Keratinocyte (primary cell): ENCODE measurements at regions not wholly inside any gene's neighbourhood (a gene's known extent, or its start where the extent isn't known, plus 50 kb on each side); places are given as distances from the start of the nearest gene placed in this dataset.

ENCODE experiments used
- DNase-seq: peaks from one replicate; pipeline ENCODE4 v3.0.0-alpha.2; 2011; ENCODE audit warnings: low read depth, missing footprints, low spot score
- FAIRE-seq: peaks from 2 replicates; lab custom pipeline; 2011; peaks lifted over from hg19 to GRCh38; lab: Jason Lieb, UNC
- H2AFZ ChIP-seq: 2 replicates; pipeline ENCODE4 v1.6.0; 2012; ENCODE audit warnings: low read length, control low read depth, inconsistent platforms; ENCODE audit not compliant: control insufficient read depth
- H3K27ac ChIP-seq: 2 replicates; pipeline ENCODE4 v1.5.1; 2011; ENCODE audit warnings: low read length; ENCODE audit not compliant: control insufficient read depth, insufficient read depth
- H3K27me3 ChIP-seq: 3 replicates; pipeline ENCODE4 v1.6.0; 2011; ENCODE audit warnings: low read length; ENCODE audit not compliant: control insufficient read depth, insufficient read depth; ENCODE audit errors: extremely low read depth
- H3K36me3 ChIP-seq, 2 experiments: 2 replicates in 1 of 2; 3 replicates in 1 of 2; pipeline ENCODE4 v1.5.1; 2011; ENCODE audit warnings: low read length in 2 of 2, mild to moderate bottlenecking in 1 of 2; ENCODE audit not compliant: control insufficient read depth in 2 of 2, insufficient read depth in 2 of 2; ENCODE audit errors: extremely low read depth in 1 of 2
- H3K4me1 ChIP-seq: 3 replicates; pipeline ENCODE4 v1.5.1; 2011; ENCODE audit warnings: low read length; ENCODE audit not compliant: control insufficient read depth, insufficient read depth; ENCODE audit errors: extremely low read depth
- H3K4me2 ChIP-seq: 3 replicates; pipeline ENCODE4 v1.6.0; 2011; ENCODE audit warnings: low read depth, low read length; ENCODE audit not compliant: control insufficient read depth, insufficient read depth; ENCODE audit errors: extremely low read depth
- H3K4me3 ChIP-seq, 3 experiments: fragments of 200-600 bp in 1 of 3; sonication (generic) in 1 of 3; 2 replicates in 2 of 3; 3 replicates in 1 of 3; pipeline ENCODE4 v1.5.1; 2011 to 2016; ENCODE audit warnings: low read length in 3 of 3, mild to moderate bottlenecking in 3 of 3, control low read depth in 2 of 3, inconsistent platforms in 1 of 3, low read depth in 1 of 3, mixed read lengths in 1 of 3, mixed run types in 1 of 3, moderate library complexity in 1 of 3; ENCODE audit not compliant: control insufficient read depth in 2 of 3, insufficient read depth in 2 of 3; ENCODE audit errors: extremely low read depth in 1 of 3
- H3K79me2 ChIP-seq: 2 replicates; pipeline ENCODE4 v1.6.0; 2012; ENCODE audit warnings: low read length; ENCODE audit not compliant: control insufficient read depth, insufficient read depth
- H3K9ac ChIP-seq: 3 replicates; pipeline ENCODE4 v1.6.0; 2011; ENCODE audit warnings: low read length; ENCODE audit not compliant: control insufficient read depth, insufficient read depth; ENCODE audit errors: extremely low read depth
- H3K9me1 ChIP-seq: 3 replicates; pipeline ENCODE4 v1.6.0; 2011; ENCODE audit warnings: low read length; ENCODE audit not compliant: control insufficient read depth, insufficient read depth; ENCODE audit errors: extremely low read depth
- H3K9me3 ChIP-seq: 2 replicates; pipeline ENCODE4 v1.5.1; 2012; ENCODE audit warnings: low read depth, low read length; ENCODE audit not compliant: control insufficient read depth
- H4K20me1 ChIP-seq: 3 replicates; pipeline ENCODE4 v1.6.0; 2011; ENCODE audit warnings: low read length; ENCODE audit not compliant: control insufficient read depth, insufficient read depth; ENCODE audit errors: extremely low read depth
- EZH2 ChIP-seq: IDR thresholded peaks from one replicate; pipeline ENCODE4 v1.6.1; 2012; ENCODE audit warnings: inconsistent platforms, mild to moderate bottlenecking, low read length, moderate library complexity
- dilution Hi-C: fragments of 300-500 bp; cut with MboI; formaldehyde crosslinking; loops from one replicate; pipeline ENCODE4 v1.7.0; 2020; ENCODE audit warnings: low sequenced_read_pairs; ENCODE audit not compliant: extremely low pct_ligation_motif_present
- small RNA-seq, 3 experiments: library from RNA; depleted of rRNA; stranded (forward); fragments of <200 nt; gene quantifications; one replicate each; pipeline ENCODE3, GENCODE V24; 2012; ENCODE audit warnings: low read depth in 3 of 3, low replicate concordance in 1 of 3; ENCODE audit not compliant: insufficient read length in 3 of 3
- TF ChIP-seq, protein P1 (sequence below), 3 experiments: IDR thresholded peaks in 1 of 3; conservative IDR thresholded peaks in 1 of 3; optimal IDR thresholded peaks in 1 of 3; 2 replicates in 2 of 3; 3 replicates in 1 of 3; pipeline versions ENCODE3 to v1.5.1; 2011; ENCODE audit warnings: low read length in 3 of 3, mild to moderate bottlenecking in 3 of 3, moderate library complexity in 2 of 3, control low read depth in 1 of 3, inconsistent platforms in 1 of 3; ENCODE audit not compliant: insufficient read depth in 2 of 3; ENCODE audit errors: extremely low read depth in 1 of 3

DNA sequence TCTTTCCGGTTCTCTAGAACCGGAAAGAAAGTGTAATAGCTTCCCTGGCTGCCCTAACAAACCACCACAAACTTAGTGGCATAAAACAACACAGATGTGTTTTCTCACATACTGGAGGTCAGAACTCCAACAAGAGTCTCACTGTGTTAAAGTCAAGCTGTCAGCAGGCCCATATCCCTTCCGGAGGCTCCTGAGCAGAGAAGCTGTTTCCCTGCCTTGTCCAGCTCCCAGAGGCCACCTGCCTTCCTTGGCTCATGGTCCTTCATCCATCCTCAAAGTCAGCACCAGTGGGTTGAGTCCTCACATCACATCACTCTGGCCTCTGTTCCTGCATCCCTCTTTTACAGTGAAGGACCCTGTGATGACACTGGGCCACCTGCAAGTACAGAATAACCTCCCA, 49.8 kb upstream of the HMX1 start:
- TF ChIP-seq EZH2 = no peak
- TF ChIP-seq, protein P1, sequence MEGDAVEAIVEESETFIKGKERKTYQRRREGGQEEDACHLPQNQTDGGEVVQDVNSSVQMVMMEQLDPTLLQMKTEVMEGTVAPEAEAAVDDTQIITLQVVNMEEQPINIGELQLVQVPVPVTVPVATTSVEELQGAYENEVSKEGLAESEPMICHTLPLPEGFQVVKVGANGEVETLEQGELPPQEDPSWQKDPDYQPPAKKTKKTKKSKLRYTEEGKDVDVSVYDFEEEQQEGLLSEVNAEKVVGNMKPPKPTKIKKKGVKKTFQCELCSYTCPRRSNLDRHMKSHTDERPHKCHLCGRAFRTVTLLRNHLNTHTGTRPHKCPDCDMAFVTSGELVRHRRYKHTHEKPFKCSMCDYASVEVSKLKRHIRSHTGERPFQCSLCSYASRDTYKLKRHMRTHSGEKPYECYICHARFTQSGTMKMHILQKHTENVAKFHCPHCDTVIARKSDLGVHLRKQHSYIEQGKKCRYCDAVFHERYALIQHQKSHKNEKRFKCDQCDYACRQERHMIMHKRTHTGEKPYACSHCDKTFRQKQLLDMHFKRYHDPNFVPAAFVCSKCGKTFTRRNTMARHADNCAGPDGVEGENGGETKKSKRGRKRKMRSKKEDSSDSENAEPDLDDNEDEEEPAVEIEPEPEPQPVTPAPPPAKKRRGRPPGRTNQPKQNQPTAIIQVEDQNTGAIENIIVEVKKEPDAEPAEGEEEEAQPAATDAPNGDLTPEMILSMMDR (optimal IDR thresholded peaks at IDR 0.05 in 1 of 3, IDR thresholded peaks at IDR 0.05 in 1 of 3, conservative IDR thresholded peaks at IDR 0.05 in 1 of 3; ENCODE audit: extremely low read depth in 1 of 3, insufficient read depth in 2 of 3, low read length in 3 of 3) = no peak
- Histone ChIP-seq H3K4me1 (no peaks in the 10 kb centered on the region), H4K20me1 (no peaks in the 10 kb centered on the region), H3K4me2 (no peak overlapping the region), H3K36me3 (no peaks in the 10 kb centered on the region), H3K4me3 (no peak overlapping the region), H3K9me3 (no peaks in the 10 kb centered on the region), H3K9me1 (no peaks in the 10 kb centered on the region), H3K79me2 (no peaks in the 10 kb centered on the region), H2AFZ (no peak overlapping the region), H3K9ac (no peak overlapping the region), H3K27me3 (no peaks in the 10 kb centered on the region), H3K27ac (no peak overlapping the region)
- dilution Hi-C loops = no loop called here
- no peak for DNase-seq
- FAIRE-seq = no peak

Small RNAs in the stretch of these regions (small RNA-seq; reads per million reads assigned to genes)
- gene SNRPCP16 = 0 reads per million in 3 experiments
